ENCODE measurements at regions not wholly inside any gene's neighbourhood (a gene's known extent, or its start where the extent isn't known, plus 50 kb on each side); places are given as distances from the start of the nearest gene placed in this dataset.
A peak's percentile ranks its signal among the peaks of the same experiment; 100 is the strongest.

DNA sequence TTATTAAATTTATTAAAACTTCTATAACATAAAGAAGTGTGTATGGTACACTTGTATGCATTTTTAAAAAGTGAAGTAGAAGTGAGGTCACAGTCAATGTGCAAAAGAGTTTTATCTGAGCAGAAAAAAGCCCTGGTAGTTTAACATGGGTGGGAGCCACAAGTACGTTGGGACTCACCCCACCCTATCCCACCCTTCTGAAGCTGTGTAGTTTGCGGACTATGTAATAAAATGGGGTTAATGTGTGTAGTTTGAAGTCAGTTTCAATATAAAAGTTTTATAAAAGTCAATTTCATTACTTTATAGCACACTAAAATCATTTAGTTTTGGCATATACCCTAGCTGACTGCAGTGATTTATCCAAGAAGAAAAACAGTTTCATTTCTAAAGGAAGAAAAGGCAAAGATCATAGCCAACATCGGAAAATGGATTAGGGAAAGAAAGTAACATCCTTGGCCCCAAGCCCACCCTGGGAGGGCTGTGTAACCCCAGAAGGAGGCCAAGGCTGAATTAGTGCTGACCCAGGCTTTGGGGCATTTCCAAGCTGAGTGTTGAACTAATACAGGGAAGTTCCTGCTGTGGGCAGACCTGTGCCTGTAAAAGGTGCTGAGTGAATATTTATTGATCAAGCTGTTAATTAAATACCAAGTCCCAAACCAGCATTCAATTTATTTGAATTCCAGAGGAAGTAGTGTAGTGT, 398.6 kb upstream of the ADAMTSL1 start:
- DNase-seq = no peak

DNA sequence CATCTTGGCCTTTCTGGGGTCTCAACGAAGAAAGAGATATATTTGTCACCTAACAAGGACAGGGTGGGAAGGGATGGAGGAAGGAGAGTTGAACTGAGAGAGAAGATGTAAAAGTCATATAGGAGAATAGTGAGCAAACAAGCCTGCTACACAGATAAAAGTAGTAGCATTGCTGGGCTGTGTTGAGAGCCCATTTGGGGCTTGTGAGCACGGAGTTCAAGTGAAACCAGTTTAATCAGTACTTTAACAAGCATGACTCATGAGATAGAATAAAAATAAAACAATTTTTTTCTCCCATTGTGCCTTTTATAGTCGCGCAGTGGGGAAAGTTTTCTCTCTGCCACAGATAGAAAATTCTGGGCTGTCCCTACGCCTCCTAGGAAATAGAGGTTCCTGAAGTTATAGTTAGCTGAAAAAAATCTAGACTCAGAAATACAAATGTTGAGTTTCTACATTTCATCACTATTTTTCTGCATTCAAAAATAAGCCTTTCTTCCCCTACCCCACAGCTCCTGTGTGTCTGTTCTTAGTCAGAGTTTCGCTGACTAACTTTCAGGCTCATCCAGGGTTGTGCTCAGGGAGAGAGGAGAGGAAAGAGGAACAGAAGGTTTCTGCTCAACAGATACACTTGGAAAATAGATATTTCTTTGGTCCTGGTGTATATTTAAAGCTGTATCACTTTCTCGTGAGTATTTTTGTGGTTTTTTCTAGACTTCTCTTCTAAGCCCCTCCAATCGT, 395.8 kb upstream of the ADAMTSL1 start:
- no peak for DNase-seq

DNA sequence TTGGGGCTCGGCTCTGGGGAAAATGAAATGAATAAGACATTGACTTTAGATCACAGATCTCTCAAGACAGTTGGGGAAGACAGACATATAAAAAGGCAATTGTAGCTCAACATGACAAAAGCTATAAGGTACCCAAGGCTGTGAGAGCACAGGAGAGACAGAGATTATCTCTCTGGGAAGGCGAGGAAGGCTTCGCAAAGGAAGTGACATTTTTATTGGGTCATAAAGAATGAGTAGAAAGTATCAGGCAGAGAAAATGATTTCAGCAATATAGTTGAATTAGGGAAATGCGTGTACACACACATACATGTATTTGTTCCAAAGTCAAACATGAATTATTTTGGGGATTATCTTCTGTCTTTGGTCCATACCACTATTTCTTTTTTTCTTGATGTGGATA, 381.8 kb upstream of the ADAMTSL1 start:
- no peak for DNase-seq

DNA sequence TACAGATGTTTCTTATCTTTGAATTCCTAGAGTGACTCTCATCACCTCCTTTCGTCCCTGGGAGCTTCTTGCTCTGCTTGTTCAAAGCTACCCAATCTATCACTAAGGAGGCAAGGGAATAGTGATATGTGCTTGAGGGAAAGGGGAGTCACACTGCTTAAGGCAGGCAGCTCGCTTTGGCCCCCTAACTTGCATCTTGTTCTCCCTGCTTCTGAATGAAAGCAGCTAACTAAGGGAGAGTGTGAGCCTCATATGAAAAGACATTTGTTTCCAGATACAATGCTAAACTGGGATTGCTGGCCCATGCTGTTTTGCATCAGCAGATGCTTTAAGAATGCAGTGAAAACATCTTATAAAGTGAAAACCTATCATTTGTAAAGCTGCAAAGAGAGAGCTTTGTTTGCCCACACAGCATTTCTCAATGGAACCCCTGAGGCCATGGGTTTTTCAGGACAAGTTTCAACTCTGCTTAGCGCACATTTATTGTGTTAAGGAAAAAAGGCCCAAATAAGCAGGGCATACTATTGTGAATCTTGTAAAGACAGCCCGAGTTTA, 367.9 kb upstream of the ADAMTSL1 start:
- no peak for DNase-seq

DNA sequence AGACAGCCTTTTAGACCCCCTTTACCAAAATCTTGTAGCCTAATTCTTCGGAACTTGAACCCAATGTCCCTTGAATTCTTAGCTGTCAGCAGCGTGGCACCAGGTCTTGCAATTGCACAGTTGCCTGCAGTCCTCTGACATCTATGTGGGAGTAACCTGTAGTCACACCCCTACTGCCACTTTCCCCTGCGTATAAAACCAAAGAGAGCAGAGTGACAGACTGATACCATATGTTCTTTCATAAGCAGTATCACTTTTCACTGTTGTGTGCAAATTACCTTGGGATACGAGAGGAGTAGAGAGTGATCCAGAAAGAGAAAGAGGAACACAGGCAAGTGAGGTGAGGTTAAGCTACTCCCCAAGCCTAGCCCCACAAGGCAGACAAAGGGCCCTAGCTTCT, 364.3 kb upstream of the ADAMTSL1 start:
- peak; percentile 9 for DNase-seq

DNA sequence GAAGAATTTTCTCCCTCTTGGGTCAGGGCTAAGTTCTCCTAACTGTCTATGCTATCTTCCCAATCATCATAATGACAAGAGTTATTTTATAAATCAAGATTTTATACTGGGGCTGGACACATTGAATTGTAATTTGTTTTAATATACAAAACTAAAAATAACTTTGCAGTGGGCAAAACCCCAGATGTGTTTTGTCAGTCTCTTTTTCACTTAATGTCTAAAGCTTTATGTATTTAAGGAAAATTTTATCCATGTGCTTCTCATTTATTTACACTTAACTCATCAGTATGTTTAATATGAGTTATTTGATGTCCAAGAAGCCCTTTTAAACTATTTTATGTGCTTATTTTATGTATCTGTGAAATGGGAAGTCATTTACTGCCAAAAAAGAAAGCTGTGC, 362.8 kb upstream of the ADAMTSL1 start:
- DNase-seq = no peak

DNA sequence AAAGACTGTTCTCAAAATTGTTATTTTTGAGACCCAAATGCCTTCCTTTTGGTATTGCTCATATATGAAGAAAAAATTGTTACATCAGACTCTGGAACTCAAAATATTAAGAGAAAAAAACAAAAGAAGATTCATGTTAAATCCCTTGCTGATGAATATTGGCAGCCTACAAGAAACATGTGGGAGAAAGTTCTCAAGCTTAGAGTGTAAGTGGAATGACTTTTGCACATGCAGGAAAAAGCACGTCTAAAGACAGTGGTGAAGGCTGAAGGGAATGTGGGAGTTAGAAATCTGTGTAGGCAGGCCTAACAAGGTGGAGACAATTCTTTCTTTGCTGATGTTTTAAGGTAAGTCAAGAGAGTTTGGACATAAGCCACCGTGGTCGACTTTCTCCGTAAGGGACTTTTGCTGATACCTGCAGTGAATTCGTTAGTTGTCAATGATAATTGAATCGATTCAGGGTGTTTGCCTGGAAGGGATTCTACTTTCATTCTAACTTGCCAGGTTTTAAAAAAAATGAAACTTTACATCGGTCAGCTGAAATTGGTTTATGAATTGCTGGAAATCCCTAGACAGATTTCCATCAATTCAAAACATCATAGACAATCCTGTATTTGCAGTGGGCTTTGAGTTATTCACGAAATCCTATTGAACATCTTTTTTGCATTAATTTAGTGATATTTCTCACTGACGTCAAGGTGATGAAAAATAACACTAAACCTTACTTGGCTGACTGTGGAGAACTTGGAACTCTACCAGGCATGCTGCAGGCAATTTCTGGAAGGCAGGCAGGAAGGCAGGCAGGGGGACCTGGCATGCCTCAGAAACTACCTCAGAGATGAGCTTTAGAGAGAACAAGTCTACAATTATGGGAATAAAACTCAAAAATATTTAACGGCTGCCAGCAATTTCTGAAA, 359.1 kb upstream of the ADAMTSL1 start:
- DNase-seq = no peak

DNA sequence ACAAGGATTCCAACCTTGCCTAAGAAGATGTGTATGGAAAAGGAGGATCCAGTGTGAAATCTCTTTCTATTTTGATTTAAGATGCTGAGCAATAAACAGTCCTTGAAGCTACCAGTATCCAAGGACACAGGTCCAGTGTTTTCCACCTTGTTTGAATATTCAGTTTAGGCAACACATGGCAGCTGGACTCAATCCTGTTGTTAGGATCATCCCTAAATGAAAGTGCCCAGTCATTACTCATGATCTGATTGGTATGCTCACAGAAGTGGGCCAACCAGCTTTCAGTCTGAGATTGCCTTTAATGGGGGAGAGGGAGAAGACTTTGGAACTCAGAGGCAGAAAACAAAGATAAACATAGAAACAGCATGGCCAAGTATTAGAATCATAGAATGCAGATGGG, 355.7 kb upstream of the ADAMTSL1 start:
- DNase-seq = no peak

DNA sequence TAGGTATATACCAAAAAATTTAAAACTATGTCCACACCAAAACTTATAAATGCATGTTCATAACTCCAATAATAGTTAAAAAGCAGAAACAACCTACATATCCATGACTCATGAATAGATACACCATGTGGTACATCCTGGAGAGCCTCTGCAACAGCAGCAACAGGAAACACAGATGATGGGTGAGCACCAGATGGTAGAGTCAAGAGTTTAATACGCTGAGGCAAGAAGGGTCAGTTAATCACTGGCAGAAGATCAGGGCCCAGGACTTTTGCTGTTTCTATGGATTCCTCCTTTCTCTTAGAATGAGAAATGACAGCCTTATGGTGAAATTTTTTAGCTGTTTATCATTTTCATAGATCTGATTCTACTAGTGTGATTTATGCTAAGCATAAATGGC, 351.8 kb upstream of the ADAMTSL1 start:
- DNase-seq = no peak

DNA sequence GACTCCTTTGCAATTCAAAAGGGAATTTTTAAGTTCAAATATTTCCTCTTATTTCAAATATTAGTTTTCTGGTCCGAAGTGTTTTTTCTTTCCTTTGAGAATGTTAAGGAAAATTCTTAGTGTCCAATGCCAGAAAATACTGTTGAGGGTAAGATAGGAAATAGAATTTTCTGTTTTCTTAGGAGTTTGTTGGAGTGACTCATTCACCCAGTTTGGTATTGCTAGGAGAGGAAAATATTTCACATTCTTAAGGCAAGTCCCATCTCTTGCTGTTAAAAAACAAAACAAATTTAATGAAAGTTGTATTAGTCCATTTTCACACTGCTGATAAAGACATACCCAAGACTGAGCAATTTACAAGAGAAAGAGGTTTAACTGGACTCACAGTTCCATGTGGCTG, 349.2 kb upstream of the ADAMTSL1 start:
- DNase-seq = no peak

DNA sequence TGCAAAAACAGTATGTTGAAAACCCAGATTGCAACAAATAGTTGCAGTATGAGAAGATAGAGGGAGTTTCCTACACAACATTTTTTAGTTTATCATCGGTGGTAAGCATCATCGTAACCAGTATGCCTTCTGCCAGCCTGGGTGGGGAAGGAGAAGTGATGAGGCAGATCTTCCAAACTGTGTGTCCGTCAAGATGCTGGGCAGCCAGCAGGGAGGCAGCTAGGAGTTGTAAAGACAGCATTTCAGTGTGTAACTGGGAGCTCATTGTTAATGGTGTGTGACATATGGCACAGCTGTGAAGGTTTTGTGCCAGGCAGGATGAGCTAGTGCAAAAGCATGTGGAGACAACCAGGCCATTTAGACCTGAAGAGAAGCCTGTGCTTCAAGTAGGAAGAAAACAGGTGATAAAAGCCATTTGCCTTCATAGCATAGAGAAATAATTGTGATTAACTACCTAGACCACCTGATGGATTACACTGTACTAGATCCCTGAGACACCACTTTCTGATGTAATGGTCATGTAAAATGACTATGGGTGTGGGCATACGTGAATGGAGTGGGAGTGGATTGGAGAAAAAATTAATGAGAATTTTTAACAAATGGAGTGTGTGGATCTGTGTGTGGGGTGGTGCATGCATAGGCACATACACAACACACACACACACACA, 347.0 kb upstream of the ADAMTSL1 start:
- DNase-seq = no peak

DNA sequence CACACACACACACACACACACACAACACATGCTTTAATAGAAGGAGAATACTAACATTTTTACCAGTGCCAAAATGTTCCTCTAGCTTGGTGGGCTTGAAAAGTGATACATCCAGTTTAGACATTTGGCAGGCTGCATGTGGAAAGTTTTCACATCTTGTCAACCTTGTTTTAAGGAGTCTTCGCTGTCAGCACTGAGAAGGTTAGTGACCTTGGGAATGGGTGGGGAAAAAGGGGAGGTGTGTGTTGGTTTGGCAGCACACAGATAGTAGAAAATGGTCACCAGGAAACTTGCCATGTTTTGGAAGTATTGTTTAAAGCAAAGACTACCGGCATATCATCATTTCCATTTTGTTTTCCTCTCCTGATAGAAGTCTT, 346.5 kb upstream of the ADAMTSL1 start:
- DNase-seq = no peak

DNA sequence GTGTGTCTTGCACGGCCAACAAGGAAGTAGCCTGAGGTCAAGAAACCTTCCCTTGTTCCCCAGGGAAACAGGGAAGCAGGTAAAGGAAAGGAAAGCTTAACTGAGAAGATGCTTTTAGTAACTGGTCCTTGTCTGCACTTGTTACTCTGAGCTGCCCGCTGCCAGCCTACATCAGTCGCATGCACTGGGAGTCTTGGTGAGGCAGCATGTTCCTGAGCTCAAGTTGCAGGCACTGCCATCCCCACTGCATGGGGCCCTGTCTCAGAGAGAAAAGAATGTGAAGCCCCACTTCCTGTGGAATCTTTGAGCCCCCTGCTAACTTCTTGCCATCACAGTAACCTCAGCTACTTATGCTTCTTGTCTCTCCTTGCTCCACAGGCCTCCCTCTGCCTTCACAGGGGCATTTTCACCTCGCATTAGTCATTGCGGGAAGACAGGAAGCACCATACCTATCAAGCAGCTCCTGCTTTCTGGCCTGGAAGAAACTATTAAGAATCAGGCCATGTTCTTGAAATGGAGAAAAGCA, 344.1 kb upstream of the ADAMTSL1 start:
- DNase-seq = no peak

DNA sequence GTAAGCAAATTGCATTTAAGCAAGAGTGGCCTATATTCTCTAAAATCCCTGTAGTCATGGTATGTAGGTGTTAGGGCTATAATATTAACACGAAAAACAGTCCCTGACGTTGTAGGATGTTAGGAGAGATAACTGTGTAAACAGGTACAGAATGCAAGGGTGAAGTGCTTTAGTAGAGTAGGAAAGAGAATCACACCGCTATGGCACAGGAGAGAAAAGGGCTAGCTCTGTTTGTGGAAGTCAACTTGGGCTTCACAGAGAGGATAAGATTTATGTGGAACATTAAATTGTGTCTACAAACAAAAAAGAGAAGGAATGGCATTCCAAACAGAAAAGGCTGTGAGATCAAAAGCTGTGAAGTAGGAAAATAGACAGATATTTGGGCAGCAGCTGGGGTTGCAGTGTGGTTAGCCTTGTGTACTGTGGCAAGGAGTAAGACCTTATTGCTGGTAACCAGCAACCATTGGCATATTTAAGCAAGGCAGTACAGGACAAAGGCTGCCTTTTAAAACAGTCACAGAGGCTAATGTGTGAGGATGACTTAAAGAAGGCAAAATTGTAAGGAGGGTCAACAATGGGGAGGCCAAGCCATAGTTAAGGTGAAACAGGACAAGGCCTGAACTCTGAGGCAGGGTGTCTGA, 337.5 kb upstream of the ADAMTSL1 start:
- no peak for DNase-seq

DNA sequence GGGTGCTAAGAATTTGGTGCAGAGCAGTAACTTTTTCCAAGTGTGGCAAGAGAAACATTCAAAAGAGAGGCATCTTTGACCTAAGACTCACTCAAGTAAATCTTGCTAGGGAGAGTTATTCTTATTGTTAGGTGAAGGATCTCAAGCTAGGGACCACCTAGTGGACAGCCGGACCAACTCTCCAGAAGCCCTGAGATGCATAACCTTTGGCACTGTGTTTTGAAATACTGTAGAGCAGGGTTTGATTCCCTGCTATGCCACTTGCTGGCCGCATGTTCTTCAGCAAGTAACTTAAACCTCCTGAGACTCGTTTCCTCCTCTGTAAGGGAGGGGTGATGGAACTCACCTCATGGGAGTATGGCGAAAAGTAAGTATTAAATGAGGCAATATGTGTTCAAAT, 336.1 kb upstream of the ADAMTSL1 start:
- DNase-seq = no peak

DNA sequence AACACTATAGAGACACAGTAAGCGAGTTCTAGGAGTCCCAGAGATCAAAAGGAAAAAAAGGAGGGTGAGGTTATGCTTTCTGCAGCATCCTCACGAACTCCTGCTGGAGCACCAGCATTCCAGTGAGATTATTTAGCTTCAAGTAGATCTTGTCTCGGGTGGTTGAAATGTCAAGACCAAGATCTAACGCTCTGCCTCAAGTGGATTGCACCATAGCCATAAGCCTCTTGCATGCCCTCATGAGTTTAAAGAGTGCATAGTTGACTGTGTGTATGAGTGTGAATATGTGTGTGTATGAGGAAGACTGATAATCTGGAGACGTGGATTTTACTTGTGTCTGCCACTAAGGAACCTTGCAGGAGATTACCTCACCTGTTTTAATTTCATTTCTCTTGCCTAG, 335.3 kb upstream of the ADAMTSL1 start:
- no peak for DNase-seq

DNA sequence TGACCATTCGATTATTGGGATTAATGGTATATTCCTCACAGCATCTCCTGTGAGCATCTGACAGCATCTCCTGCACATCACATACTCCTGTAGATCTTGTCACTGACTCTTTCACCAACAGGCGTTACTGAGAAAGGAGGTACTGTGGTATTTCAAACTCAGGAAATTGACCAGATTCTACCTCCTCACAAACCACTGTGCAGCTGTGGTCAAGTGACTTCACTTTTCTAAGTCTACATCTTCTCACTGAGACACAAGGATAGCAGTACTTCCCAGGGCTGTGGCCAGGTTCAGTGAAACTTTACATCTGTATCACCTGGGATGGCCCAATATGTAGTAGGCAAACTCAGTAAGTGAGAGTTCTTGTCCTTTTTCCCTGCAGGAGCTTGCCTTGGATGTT, 332.3 kb upstream of the ADAMTSL1 start:
- DNase-seq = no peak

DNA sequence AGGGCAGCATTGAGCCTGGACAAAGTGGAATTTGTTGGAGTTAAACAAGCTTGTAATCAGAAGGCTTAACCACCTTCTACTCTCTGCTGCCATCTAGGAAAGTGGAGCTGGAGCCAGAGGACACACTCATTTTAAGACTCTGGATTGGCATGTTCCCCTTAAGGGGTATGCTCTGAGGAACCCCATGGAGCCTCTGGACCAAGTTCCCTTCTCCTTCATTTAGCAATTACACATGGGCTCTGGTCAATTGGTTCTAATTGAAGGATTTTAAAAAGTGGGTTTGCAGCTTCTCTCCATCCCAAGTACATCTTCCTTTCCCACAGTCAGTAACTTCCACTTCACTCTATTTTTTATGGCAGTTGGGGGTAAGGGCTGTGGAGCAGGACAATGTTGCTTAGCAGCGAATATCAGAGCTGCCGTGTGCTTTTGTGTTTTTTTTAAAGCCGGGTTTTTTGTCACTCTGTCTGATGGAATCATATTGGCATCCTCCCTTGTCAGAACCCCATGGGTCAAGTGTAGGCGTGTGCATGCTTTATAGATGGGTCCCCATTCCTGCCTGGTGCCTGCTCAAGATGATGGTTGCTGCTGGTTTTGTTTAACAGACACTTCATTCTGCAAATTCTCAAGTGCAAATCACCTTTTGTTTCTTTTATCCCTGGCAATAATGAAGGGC, 330.7 kb upstream of the ADAMTSL1 start:
- DNase-seq = no peak

DNA sequence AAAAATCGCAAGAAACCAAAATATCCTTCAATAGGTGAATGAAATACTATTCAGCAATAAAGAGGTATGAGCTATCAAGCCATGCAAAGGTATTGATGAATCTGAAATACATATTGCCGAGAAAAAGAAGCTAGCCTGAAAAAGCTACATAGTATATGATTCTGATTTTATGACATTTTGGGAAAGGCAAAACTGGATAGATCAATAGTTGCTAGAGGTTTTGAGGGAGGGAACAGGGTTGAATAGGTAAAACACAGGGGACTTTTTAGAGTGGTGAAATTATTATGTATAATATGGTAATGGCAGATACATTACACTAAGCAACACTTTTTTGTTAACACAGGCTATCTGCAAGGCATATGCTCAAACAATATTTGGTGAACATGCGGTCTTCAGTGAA, 327.6 kb upstream of the ADAMTSL1 start:
- DNase-seq = no peak

DNA sequence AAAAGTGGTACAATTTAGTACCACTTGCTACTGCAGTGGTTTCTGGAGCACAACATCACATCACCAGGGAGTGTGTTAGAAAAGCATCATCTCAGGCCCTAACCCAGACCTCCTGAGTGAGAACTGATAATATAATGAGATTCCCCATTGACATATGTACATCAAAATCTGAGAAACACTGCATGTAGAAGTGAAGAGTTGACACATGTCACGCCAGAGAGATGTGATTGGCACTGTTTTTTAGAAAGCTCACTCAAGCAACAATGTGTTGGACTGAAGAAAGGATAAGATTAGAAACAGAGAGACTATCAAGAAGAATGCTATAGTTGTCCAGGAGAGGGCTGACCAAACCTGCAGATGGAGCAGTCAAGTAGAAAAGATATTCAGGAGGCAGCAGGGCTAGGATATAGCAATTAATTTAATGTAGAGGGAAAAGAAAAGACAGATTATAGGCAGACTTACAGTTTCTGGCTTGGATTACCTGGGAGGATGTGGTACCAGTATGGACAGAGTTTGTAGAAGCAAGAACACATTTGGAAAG, 324.4 kb upstream of the ADAMTSL1 start:
- DNase-seq = no peak

DNA sequence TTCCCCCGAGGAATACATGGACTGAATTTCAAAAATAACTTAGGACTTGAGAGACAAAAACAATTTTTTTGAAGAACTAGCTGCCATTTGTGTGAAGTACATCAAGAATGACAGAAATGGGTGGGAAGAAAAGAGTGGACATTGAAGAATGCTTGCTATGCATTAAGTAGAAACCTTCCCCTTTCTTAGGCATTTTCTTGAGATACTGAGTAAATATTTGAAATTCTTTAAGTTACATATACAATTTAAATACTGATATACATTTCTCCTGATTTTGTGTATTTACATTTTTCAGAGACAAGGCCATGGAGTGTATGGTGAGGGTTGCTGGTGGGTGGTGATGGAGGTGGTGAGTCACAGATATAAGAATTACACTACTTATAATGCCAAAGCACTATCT, 319.3 kb upstream of the ADAMTSL1 start:
- no peak for DNase-seq

All from right kidney (tissue), 1 donor.